GM21526 (cell line): ENCODE measurements at regions not wholly inside any gene's neighbourhood (a gene's known extent, or its start where the extent isn't known, plus 50 kb on each side); places are given as distances from the start of the nearest gene placed in this dataset.
"Not testable (repeated sequence)": the region's sequence is repeated elsewhere in the genome, so short reads cannot be mapped to it uniquely, and the experiment has no call there.

ENCODE experiments used
- ATAC-seq: cut with Tn5 transposase; IDR thresholded peaks from one replicate; pipeline ENCODE4 v1.9.1; 2021; ENCODE audit warnings: moderate library complexity; ENCODE audit not compliant: unreplicated experiment, low FRiP score

- ATAC-seq = no peak
Measured at GRCh38 chr13:71304861-71305260, 562.1 kb downstream of the DACH1 start.

DNA sequence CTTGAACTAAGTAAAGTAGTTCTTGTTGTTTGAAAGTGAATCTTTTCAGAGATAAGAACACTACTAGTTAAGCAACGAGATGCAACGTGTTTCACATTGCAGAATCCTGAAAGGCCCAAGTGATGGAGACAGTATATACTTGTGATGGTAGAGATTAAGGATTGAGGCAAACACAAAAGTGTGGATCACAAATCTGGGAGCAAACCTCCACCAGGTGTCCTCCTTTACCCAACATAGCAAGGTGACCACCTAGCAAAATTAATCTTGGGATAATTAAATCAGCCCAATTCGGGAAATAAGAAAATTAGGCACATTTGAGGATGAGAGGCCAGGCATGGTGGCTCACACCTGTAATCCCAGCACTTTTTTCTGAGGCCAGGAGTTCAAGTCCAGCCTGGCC, 563.9 kb downstream of the DACH1 start:
- no peak for ATAC-seq

- no peak for ATAC-seq
Measured at GRCh38 chr13:71300602-71301001, 566.4 kb downstream of the DACH1 start.

DNA sequence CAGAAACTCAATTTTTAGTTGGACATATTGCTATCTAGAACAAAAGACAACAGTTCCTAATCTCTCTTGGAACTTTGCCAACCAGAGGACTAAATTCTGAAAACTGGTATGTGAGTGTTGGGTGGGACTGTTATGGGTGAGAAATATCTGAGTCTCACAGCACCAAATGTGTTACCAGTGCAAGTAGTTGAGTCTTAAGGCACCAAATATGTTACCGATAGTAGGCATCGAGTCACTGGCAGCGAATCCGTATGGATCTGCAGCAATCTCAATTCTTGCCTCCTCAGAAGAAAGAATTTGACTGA, 575.2 kb downstream of the DACH1 start:
- ATAC-seq = peak; percentile 2

- ATAC-seq = peak; percentile 74
Measured at GRCh38 chr13:71290963-71291841, 575.8 kb downstream of the DACH1 start.

- not testable (repeated sequence) for ATAC-seq
Measured at GRCh38 chr13:71289980-71290379, 577.0 kb downstream of the DACH1 start.

GRCh38 chr13:71285700-71286099, 581.3 kb downstream of the DACH1 start:
- no peak for ATAC-seq

- no peak for ATAC-seq
Measured at GRCh38 chr13:71278512-71278911, 588.5 kb downstream of the DACH1 start.

GRCh38 chr13:71274923-71275608, 591.9 kb downstream of the DACH1 start:
- ATAC-seq = peak; percentile 87

GRCh38 chr13:71261256-71261655, 605.7 kb downstream of the DACH1 start:
- ATAC-seq = no peak

DNA sequence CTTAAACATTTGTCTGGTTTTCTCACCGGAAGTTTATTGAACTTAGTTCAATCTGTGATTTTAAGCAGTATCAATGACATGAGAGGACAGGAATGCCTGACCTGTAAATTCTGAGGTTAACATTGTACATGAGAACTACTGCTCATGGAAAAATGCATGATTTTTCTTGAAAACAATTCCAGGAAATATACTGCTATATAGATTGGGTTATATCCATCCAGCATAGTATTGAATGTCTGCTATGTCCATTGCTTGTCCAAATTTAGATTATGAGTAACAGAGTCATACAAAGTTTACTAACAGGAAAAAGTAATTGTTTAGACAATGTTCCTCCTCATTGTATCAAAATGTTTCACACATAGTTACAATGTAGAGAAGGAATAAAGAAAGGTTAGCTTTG, 606.8 kb downstream of the DACH1 start:
- no peak for ATAC-seq

- ATAC-seq = no peak
Measured at GRCh38 chr13:71255633-71256032, 611.4 kb downstream of the DACH1 start.

GRCh38 chr13:71254384-71254783, 612.6 kb downstream of the DACH1 start:
- ATAC-seq = no peak

- no peak for ATAC-seq
Measured at GRCh38 chr13:71252184-71252704, 614.8 kb downstream of the DACH1 start.

- no peak for ATAC-seq
Measured at GRCh38 chr13:71251292-71251951, 615.6 kb downstream of the DACH1 start.

GRCh38 chr13:71249011-71249410, 618.0 kb downstream of the DACH1 start:
- no peak for ATAC-seq

DNA sequence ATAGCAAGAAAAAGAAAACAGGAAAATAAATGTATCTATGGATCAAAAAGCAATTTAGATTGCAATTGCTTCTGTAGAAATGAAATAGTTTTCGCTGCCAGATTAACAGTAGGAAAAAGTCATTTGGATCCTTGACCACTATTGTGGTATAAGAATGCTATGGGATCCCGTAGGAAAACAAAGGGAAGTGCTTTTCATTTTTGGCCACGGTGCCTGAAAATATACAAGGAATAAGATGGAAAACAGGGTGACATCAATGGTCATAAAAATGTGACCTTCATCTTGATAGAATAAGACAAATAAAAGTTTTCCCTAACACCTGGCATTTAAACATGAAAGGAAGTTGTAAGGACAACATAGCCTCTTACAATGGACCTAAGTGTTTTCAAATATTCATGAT, 622.8 kb downstream of the DACH1 start:
- ATAC-seq = no peak

DNA sequence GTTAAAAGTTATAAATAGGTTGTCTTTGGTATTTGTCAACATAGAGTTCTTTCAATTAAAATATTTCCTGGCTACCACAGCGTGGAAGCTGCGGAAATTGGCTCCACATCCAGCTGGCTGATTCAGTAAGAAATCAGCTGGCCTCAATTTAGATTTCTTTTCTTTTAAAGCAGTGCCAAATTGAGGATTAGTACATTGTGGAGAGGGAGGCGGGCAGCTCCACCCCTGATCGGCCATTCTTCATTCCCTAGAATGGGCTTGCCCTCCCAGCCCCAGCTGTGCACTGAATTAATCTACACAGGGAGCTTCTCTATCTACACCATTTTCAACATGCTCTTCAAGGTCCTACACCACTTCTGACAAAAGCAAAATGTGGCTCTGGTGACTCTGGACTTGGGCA, 624.8 kb downstream of the DACH1 start:
- ATAC-seq = no peak

- no peak for ATAC-seq
Measured at GRCh38 chr13:71240911-71241310, 626.1 kb downstream of the DACH1 start.

GRCh38 chr13:71237332-71237731, 629.7 kb downstream of the DACH1 start:
- ATAC-seq = no peak

DNA sequence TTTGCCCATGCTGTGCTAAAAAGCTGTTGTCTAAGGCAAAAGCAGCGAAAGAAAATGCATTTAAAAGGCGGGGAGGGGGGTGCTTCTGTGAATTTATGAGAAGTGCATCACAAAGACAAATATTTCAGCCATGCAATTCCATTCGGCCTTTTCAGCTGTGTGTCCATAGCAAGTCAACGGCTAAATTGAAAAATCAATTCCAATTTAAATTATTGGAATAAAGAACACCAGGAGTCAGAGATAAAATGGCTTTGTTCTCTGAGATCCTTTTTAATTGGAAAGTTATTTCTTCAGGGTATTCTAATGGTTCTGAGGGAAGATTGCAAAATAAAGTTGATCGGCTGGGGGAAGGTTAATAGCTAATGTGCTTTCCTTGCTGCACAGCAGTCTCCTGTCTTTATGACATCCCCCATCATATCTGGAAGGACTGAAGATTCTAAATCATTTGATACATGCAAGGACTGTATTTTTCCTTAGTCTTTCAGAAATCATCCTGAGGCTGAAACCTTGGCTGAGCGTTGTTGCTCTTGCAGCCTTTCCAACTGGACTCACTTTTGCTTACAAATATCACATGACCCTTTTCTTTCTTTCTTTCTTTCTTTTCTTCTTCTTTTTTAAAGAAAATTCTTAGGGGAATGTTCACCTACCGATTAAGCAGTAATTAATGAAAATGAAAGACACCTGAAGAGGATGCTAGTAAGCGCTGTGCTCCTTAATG, 647.1 kb downstream of the DACH1 start:
- no peak for ATAC-seq
